NOMO-1 (cell line): ENCODE measurements at regions not wholly inside any gene's neighbourhood (a gene's known extent, or its start where the extent isn't known, plus 50 kb on each side); places are given as distances from the start of the nearest gene placed in this dataset.
"Not testable (repeated sequence)": the region's sequence is repeated elsewhere in the genome, so short reads cannot be mapped to it uniquely, and the experiment has no call there.

ENCODE experiments used
- DNase-seq, 2 experiments: peaks; one replicate each; lab custom pipeline; 2025; ENCODE audit not compliant: unreplicated experiment in 2 of 2; lab: John Stamatoyannopoulos, UW

DNA sequence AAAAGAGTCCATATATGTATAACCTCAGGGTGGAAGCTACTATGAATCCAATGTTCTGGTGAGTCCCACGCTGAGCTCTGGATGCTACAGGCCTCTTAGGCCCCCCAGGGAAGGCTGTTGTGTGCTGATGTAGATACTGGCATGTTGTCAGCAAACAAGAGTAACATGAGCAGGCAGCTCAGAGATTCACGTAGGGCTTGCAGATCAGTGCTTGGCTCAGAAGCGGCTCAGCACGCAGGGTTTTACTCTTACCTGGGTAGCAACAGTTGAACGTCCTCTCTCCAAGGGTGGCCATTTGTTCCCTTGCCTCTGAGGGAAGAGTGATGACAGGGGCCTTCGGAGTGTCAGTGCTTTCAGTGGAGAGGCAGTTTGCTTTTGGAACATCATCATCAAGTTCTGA is 93.4 kb downstream of the ZFP64 start:
- no peak for DNase-seq

DNA sequence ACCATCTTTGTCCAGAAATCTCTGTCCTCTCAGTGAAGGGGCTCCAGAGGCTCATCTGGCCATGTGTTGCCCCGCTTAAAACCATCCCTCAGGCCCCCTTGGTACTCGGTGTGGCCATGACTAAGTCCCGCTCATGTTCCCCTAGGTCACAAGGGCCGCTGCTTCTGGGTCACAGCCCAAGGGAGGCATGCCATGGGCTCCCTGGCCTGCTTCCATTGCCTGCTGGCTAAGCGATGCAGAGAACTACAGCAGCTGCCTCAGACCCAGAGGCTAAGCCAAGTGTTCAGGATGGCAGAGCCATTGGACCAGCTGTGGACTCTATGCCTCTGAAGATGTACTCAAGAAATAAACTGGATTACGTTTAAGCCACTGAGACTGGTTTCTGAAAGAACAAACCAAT is 95.5 kb downstream of the ZFP64 start:
- no peak for DNase-seq

DNA sequence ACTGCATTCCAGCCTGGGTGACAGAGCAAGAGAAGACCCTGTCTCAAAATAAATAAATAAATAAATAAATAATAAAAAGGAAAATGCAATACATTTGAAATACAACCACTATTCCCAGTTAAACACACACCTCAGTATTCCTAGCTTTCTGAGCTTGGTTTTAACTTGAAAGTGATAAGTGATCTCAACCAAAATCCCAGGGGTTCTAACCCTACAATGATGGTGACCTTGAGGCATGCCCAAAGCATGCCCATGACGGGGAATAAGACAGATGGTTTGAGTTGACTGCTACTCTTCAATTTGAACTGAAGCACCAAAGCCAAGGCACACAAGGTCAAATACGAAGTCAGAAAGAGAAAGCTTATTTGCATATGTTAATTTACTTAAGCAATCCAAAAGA is 96.9 kb downstream of the ZFP64 start:
- no peak for DNase-seq

DNA sequence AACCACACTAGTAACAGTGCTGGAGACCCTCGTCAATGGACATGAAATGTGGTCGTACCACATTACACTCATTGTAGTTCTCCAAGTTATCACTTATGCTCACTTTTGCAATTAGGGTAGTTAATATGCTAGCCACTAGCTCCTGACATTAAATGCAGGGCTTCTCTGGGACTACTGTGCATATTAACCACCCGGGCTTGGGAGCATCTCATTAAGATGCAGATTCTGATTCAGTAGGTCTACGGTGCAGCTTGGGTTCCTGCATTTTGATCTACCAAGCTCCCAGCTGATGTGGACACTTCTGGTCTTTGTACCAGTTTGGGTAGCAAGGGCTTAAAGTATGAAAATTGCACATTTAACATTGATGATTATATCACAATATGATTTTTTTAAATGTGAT is 98.0 kb downstream of the ZFP64 start:
- no peak for DNase-seq

DNA sequence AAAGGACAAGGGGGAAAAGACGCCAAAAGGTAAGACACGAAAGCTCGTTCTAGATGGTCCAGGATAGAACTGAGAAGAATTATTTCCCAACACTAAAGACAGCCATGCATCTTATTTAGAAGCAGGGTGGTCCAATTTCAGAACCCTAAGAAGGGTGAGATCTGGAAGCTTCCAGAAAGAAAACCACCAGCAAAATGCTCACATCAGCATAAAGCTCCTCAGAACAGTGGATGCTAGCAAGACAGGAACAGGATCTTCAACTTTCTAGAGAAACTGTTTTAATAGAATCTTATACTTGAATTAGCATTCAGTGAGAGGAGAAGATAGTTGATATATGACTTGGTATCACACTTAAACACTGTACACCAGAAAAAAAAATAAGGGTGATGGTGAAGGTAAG is 101.5 kb downstream of the ZFP64 start:
- DNase-seq: no peak

DNA sequence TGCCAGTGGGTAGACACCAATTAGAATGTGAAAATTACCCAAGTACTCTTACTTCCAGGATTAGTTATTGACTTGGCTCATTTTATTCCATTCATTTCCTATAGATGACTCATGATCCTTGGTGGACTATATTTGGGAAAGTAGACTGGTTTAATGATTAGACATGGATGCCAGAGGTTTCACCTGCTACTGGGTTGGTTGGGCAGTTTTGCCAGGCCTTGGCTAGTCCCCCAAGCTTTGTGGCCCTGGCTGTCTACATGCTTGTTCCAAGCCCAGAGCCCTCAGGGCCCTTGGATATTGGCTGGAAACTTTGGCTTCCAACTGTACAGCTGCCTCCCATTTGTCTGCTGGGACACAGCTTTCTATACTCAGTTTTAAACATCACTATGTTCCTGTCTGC is 104.1 kb downstream of the ZFP64 start:
- no peak for DNase-seq

DNA sequence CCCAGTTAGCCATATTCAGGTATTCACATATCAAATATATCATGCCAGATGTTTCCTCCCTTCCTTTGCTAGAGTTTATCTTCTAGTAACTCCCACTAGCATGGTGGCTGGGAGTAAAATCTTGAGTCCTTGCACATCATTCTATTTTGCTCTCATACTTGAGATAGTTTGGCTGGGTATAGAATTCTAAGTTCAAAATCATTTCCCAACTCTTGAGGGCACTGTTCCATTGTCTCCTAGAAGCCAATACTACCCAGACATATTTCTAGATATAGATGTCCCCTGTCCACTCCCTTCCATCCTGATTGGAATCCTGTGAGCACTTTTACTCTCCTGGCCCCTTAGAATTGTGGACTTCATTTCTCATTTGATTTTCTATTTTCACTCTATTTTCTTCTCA is 104.7 kb downstream of the ZFP64 start:
- DNase-seq: no peak

DNA sequence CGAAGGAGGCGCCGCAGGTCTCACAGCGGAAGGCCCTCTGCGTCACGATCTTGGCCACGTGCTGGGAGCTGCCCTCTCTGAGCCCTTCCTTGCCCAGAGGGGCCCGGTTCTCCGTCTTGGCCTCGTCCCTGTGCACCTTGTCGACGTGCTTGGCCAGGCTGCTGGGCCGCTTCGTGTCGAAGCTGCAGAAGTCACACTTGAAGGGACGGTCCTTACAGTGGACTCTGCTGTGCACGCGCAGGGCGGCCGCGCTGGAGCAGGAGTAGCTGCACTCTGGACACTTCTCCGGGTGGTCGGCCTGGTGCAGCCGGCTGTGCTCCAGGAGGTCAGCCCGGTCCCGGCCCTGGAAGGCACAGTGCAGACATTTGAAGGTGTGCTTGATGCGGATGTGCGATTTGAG is 106.9 kb downstream of the ZFP64 start:
- no peak for DNase-seq

DNA sequence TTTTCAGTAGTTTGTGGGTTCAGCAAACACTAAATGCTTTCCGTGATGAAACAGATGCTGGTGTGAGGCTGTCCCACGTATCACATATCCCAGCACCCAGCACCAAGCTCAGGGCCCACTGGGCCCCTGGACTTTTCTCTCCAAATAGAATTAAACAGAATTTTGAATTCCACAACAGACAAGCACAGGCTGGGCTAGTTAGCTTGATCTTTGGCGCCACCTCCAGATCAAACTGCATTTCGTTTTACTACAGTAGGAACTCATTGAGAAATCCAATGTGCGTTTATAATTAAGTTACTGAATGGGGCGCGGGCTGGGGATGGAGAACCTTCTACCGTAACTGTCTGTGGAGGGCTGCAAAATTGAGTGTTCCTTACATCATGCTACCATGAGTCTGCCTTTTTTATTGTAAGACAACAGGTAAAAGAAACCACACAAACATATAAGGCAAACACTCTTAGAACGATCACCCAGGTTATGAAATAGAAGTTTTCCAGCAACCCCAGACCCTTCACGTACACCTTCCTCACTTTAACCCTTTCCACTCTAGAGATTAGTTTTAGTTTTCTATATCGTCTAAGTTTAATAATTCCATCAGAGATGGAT is 107.8 kb downstream of the ZFP64 start:
- peak; percentile 42 to 48 for DNase-seq

DNA sequence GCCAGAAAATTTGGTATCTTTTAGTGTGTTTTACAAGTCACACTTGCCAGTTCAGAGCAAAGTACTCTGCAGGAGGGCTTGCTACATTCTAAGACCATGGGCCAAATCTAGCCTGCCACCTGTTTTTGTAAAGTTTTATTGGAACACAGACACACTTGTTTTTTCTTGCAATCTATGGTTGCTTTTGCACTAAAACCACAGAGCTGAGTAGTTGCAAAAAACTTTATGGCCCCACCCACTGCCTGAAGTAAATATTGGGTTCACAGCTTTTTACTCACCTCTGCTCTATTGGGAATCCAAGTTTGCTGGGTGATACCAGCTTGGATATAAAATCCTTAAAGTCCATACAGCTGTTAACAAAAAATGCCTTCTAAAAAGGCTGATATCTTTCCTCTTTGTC is 109.0 kb downstream of the ZFP64 start:
- DNase-seq: no peak

DNA sequence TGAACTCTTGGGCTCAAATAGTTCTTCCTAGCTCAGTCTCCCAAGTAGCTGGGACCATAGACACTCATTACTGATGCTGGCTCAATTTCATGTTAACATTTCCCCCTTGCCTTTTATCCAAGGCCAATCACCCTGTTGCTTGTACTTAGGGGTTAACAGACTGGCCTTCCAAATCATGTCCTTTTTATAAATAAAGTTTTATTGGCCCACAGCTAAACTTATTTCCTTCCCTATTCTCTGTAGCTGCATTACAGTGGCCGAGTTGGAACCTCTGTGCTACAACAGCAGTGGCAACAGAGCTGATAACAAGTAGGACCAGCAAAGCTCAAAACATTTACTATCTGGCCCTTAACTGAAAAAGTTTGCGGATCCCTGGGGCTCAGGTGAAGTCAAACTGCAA is 109.8 kb downstream of the ZFP64 start:
- no peak for DNase-seq

DNA sequence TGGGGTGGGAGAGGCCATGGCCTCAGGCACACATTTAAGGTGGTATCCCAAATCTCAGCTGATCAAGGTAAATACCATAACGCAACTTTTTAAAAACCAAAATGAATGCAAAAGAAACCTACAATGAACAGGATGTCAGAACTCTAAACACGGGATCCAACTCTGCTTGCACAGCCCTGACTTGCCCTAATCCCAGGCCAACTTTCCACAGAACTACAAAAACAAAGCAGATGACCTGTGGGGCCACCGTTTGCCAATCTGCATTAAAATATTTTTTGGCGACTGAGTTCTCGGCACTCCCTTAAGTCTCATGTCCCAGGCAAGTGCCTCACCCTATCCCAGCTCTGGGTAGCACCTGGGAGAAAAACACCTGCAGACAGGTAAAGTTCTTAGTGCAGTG is 110.5 kb downstream of the ZFP64 start:
- no peak for DNase-seq

DNA sequence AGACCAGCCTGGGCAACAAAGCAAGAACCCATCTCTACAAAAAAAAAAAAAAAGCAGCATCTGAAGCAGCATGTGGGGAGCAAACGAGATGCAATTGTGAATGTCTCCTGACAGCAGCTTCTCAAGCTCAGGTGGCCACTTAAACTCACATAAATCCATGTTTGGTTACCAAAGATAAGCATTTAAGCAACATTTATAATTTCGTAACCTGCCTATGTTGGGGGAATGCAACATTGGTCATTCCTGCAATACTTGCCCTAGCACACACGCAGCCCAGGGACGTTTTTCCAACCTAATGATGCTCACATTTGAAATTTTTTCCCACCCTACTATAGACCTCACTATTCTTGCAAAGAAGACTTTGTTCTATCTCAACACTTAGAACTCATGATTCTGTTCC is 113.3 kb downstream of the ZFP64 start:
- no peak for DNase-seq

DNA sequence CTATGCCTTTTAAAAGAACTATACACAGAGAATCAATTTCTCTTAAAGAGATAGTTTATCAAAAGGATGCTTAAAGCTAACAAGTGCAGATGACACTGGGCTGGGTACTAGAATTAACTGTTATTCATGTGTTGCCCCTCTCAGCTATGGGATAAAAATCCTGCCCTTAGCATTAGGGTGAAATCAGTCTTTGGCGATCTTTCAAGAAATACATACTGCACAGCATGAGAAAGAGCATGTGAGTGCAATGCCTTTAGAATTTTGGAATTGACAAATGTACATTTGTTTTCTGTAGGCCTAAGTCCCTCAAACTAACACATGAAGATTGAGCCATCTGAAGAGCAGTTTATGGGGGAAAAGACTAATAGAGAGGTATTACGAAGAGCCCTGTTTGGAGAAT is 115.4 kb downstream of the ZFP64 start:
- DNase-seq: no peak

DNA sequence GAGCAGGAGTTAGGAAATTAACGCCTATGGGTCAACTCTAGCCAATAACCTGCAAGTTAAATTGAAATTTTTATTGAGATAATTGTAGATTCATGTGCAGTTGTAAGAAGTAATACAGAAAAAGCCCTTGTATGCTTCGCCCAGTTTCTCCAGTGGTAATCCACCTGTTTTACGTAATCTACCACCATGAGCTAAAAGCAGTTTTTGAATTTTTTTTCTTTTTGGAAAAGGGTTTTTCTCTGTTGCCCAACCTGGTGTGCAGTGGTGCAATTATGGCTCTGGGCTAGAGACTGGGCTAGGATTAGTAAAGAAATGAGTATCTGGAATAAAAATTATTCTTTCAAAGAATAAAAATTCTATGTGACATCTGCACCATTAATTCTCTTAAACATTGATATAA is 116.2 kb downstream of the ZFP64 start:
- DNase-seq: no peak

DNA sequence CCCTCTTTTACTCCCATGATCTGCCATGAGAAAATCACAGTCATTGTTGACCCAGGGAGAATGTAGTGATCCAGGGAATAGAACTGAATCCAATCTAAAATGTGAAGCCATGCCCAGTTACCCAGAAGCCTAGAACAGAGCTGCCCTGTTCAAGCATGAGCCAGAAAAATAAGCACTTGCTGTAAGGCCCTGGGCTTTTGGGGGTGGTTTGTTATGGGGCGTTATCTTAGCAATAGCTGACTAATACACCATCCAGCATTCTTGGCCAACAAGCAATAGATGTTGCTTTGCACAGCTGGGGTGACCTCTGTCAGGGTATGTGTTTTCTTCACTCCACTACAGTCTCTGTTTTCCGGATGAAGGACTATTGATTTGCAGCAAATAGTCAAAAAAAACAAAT is 120.4 kb downstream of the ZFP64 start:
- no peak for DNase-seq

DNA sequence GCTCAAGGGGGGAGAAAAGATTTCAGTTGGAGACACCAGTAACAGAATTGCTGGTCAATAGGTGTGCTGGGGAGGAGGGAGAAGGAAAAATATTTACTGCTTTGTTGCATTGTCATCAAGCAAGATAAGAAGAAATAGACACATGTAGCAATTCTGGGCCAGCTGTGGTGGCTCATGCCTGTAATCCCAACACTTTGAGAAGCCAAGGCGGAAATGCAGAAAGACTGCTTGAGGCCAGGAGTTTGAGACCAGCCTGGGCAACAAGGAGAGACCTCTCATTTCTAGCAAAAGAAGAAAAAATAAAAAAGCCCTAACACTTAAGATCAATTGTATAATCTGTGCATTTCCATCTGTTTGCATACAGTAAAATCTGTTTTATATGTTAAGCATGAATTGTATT is 126.6 kb downstream of the ZFP64 start:
- no peak for DNase-seq

DNA sequence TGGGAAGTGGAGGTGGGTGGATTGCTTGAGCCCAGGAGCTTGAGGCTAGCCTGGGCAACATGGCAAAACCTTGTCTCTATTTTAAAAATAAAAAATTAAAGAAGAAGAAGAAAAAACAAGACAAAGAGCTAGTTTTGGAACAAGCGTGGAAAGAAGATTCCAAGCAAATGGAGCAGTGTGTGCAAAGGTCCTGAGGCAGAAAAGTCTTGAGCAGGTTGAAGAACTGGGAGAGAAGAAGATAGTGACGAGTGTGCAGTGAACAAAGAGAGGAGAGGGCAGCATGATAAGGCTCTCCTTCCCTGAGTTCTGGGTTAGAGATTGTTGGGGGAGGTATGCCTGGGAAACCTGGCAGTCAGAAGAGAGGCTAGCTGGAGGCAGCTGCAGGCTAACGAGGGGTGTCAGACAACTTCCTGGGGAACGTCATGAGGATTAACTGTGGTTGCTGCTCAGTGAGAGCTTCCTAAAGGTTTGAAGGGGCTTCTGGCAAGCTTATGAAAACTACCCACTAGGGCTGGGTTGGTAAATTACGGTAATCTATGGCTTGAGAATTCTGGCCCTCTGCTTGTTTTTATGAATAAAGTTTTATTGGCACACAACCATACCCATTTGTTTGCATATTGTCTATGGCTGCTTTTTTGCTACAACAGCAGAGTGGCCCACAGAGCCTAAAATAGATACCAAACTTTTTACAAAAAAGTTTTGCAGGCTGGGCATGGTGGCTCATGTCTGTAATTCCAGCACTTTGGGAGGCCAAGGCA is 128.9 kb downstream of the ZFP64 start:
- DNase-seq: no peak

DNA sequence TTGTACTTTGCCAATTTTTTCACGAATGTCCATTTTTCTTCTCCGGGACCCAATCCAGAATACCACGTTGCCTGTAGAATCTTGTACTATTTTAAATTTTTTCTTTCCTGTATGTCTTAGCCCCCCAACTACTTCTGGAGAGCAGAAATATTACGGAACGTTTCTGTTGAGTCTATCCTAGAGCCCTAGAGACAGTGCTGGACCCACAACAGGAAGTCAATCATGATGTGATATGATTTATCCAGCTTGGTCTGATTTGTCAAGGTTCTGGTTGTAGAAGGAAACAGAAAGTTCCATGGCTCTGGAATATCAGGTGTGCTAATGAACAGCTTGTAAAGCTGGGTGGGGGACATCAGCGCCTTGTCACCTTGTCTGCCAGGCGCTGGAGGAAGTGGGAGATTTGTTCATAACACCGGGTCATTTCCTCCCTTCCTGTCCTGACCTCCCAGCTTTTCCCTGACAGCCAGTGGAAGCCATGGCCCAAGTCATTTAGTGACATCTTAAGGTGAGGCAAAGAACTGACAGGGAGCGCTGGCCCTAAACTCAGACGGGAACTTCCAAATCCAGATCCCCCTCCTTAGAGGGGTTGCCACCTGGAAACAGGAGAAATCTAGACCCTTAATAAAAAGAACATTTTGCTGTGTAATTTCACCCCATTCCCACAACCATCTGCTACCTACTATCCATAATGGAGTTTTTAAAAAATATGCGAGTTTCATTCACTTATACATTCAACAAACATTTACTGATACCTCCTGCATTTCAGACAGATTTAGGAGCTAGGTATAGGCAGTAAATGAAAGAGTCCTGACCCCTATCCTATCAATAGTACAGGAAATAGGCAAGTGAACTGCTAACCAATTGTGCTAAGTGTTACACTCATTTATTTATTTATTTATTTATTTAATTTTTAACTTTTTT is 130.5 kb downstream of the ZFP64 start:
- DNase-seq: no peak

DNA sequence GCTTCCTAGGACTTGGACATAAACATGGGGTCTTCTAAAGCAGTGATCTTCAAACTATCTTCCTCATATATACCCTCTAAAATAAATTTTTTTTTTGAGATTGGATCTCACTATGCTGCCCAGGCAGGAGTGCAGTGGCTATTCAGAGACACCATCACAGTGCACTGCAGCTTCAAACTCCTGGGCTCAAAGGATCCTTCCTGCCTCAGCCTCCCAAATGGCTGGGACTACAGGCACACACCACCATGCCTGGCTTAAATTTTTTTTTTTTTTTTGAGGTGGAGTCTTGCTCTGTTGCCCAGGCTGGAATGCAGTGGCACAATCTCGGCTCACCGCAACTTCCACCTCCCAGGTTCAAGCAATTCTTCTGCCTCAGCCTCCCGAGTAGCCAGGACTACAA is 134.4 kb downstream of the ZFP64 start:
- not testable (repeated sequence) for DNase-seq

DNA sequence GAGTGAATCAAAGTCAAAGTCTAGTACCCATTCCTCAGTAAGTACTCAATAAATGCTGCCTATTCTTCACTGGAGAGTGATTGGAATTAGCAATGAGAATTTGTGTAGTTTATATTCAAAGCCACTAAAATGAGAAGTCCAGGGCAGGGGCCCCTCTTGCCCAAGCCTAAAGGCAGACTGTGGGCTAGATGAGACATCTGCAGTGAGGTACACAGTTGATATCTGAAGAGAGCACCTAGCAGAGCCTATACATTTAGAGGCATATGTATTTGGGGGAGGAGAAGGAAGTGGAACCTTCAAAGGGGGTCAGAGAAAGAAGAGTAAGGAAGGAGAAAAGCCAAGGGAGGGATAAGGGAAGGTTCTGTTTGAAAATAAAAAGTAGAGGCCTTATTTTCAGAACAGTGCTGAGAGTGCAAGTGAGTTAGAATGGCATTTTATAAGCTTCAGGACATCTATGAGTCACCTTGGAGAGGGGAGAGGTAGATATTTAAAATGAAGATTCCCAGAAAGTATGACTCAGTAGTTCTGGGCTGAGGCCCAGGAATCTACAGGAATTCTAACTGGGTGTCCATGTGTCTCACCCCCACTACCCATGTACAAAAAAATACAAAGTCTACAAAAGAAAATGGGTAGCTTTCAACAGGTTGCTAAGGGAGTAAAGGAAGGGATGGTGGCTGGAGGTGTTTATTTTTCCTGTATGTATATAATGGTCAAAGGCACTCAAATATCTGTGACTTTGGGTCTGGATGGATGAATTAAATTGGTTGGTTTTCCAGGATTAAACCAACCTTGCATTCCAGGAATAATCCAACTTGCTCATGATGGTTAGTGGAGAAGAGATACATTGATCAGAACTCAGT is 135.1 kb downstream of the ZFP64 start:
- no peak for DNase-seq
